GM12873 (cell line): ENCODE measurements at regions not wholly inside any gene's neighbourhood (a gene's known extent, or its start where the extent isn't known, plus 50 kb on each side); places are given as distances from the start of the nearest gene placed in this dataset.

ENCODE experiments used
- CTCF ChIP-seq: IDR thresholded peaks from 2 replicates; pipeline ENCODE4 v1.5.1; 2012; ENCODE audit warnings: low read depth, mild to moderate bottlenecking, moderate library complexity, low read length, control low read depth; ENCODE audit not compliant: insufficient read depth; ENCODE audit errors: missing control alignments

- no peak for TF ChIP-seq CTCF
Observed at GRCh38 chr3:66618066-66618465, 117.2 kb upstream of the LRIG1 start.

- TF ChIP-seq CTCF = no peak
Observed at GRCh38 chr3:66620296-66620695, 119.5 kb upstream of the LRIG1 start.

- TF ChIP-seq CTCF = no peak
Observed at GRCh38 chr3:66622756-66623457, 122.1 kb upstream of the LRIG1 start.

- no peak for TF ChIP-seq CTCF
Observed at GRCh38 chr3:66625505-66626216, 124.8 kb upstream of the LRIG1 start.

- TF ChIP-seq CTCF = no peak
Observed at GRCh38 chr3:66629150-66629981, 128.5 kb upstream of the LRIG1 start.

- no peak for TF ChIP-seq CTCF
Observed at GRCh38 chr3:66629982-66630368, 129.2 kb upstream of the LRIG1 start.
